ENCODE measurements at regions not wholly inside any gene's neighbourhood (a gene's known extent, or its start where the extent isn't known, plus 50 kb on each side); places are given as distances from the start of the nearest gene placed in this dataset.
"Not testable (repeated sequence)": the region's sequence is repeated elsewhere in the genome, so short reads cannot be mapped to it uniquely, and the experiment has no call there.

- ChIA-PET POLR2A (no interaction called here), CTCF (no interaction called here)
- Mint-ChIP-seq H3K27me3 (peaks cover 4% of the 10 kb centered on the region), H3K4me1 (no peaks in the 10 kb centered on the region), H3K36me3 (ENCODE audit: low read depth) (no peaks in the 10 kb centered on the region), H3K27ac (no peak overlapping the region), H3K9me3 (no peaks in the 10 kb centered on the region), H3K4me3 (no peak overlapping the region)
- DNase-seq (no peak), ATAC-seq (ENCODE audit: low read depth) (no peak)
- TF ChIP-seq CTCF (IDR thresholded peaks at IDR 0.05) = no peak
- intact Hi-C loops (cut with micrococcal nuclease) = no loop called here
Measured at GRCh38 chr1:236343246-236343870, 50.7 kb upstream of the EDARADD start.

- no peak for TF ChIP-seq CTCF (IDR thresholded peaks at IDR 0.05)
- H3K27ac Mint-ChIP-seq = no peak overlapping the region
- CTCF ChIA-PET = no interaction called here
Measured at GRCh38 chr1:236342403-236343245, 51.5 kb upstream of the EDARADD start.

GRCh38 chr1:236341298-236341697, 52.8 kb upstream of the EDARADD start:
- POLR2A ChIA-PET = interaction anchor here (0.6 kb wide), 1 partner anchor 11 kb away, joined by 3 read pairs; no protein-coding TSS in a partner anchor
- intact Hi-C loops (cut with micrococcal nuclease) = no loop called here

More at GRCh38 chr1:236342403-236343245, 51.5 kb upstream of the EDARADD start:
- no peaks in the 10 kb centered on the region for H3K36me3 Mint-ChIP-seq (ENCODE audit: low read depth)
- H3K27me3 Mint-ChIP-seq = peaks cover 4% of the 10 kb centered on the region
- no peaks in the 10 kb centered on the region for H3K4me1 Mint-ChIP-seq
- ATAC-seq (ENCODE audit: low read depth) (no peak), DNase-seq (no peak)
- H3K9me3 Mint-ChIP-seq = no peaks in the 10 kb centered on the region
- H3K4me3 Mint-ChIP-seq = no peak overlapping the region
- intact Hi-C loops (cut with micrococcal nuclease) = no loop called here
- POLR2A ChIA-PET = no interaction called here

GRCh38 chr1:236338096-236338495, 56.0 kb upstream of the EDARADD start:
- Mint-ChIP-seq H3K9me3 (no peaks in the 10 kb centered on the region), H3K4me1 (no peaks in the 10 kb centered on the region), H3K4me3 (no peak overlapping the region), H3K27ac (no peak overlapping the region), H3K27me3 (peaks cover 9% of the 10 kb centered on the region), H3K36me3 (ENCODE audit: low read depth) (no peaks in the 10 kb centered on the region)
- TF ChIP-seq CTCF (IDR thresholded peaks at IDR 0.05) = no peak
- ATAC-seq (ENCODE audit: low read depth) = no peak
- intact Hi-C loops (cut with micrococcal nuclease) = no loop called here
- ChIA-PET CTCF (no interaction called here), POLR2A (no interaction called here)
- no peak for DNase-seq

More at GRCh38 chr1:236341298-236341697, 52.8 kb upstream of the EDARADD start:
- no peaks in the 10 kb centered on the region for H3K4me1 Mint-ChIP-seq
- CTCF ChIA-PET = no interaction called here
- H3K4me3 Mint-ChIP-seq = no peak overlapping the region
- no peak overlapping the region for H3K27ac Mint-ChIP-seq
- no peaks in the 10 kb centered on the region for H3K36me3 Mint-ChIP-seq (ENCODE audit: low read depth)
- no peaks in the 10 kb centered on the region for H3K9me3 Mint-ChIP-seq
- H3K27me3 Mint-ChIP-seq = peaks cover 4% of the 10 kb centered on the region
- ATAC-seq (ENCODE audit: low read depth) (no peak), DNase-seq (no peak)
- no peak for TF ChIP-seq CTCF (IDR thresholded peaks at IDR 0.05)

- H3K27me3 Mint-ChIP-seq = peaks cover 11% of the 10 kb centered on the region
- no peaks in the 10 kb centered on the region for H3K4me1 Mint-ChIP-seq
- no peaks in the 10 kb centered on the region for H3K9me3 Mint-ChIP-seq
- ATAC-seq (ENCODE audit: low read depth) (no peak), DNase-seq (no peak)
- CTCF ChIA-PET = no interaction called here
- H3K36me3 Mint-ChIP-seq (ENCODE audit: low read depth) = no peaks in the 10 kb centered on the region
- TF ChIP-seq CTCF (IDR thresholded peaks at IDR 0.05) = no peak
- intact Hi-C loops (cut with micrococcal nuclease) = no loop called here
- POLR2A ChIA-PET = no interaction called here
- no peak overlapping the region for H3K4me3 Mint-ChIP-seq
- H3K27ac Mint-ChIP-seq = no peak overlapping the region
Measured at GRCh38 chr1:236336084-236336483, 54.3 kb upstream of the ERO1B start.

- ATAC-seq (ENCODE audit: low read depth); CTCF ChIA-PET; POLR2A ChIA-PET; H3K4me3 Mint-ChIP-seq; DNase-seq; H3K9me3 Mint-ChIP-seq; H3K36me3 Mint-ChIP-seq (ENCODE audit: low read depth); intact Hi-C loops (cut with micrococcal nuclease); H3K27ac Mint-ChIP-seq; H3K4me1 Mint-ChIP-seq: not testable (repeated sequence)
- peaks cover 11% of the 10 kb centered on the region for H3K27me3 Mint-ChIP-seq
Measured at GRCh38 chr1:236335633-236336032, 53.9 kb upstream of the ERO1B start.
